Esophagus squamous epithelium (tissue), 4 donors: ENCODE measurements at regions not wholly inside any gene's neighbourhood (a gene's known extent, or its start where the extent isn't known, plus 50 kb on each side); places are given as distances from the start of the nearest gene placed in this dataset.

Experiments used
- POLR2A ChIP-seq, 4 donors: fragments of 450-650 bp; IDR thresholded peaks; one replicate each; pipeline ENCODE4 v1.6.1; 2017; ENCODE audit warnings: antibody characterized with exemption in 4 of 4, mild to moderate bottlenecking in 4 of 4, moderate library complexity in 3 of 4
- TF ChIP-seq, protein P1 (sequence below), 6 experiments: fragments of 450-650 bp in 4 of 6; fragments of 200-600 bp in 2 of 6; sonication (generic) in 2 of 6; IDR thresholded peaks; one replicate each; pipeline ENCODE4 v1.5.1; 2016 to 2019; ENCODE audit warnings: antibody characterized with exemption in 6 of 6, mild to moderate bottlenecking in 4 of 6, moderate library complexity in 4 of 6

DNA sequence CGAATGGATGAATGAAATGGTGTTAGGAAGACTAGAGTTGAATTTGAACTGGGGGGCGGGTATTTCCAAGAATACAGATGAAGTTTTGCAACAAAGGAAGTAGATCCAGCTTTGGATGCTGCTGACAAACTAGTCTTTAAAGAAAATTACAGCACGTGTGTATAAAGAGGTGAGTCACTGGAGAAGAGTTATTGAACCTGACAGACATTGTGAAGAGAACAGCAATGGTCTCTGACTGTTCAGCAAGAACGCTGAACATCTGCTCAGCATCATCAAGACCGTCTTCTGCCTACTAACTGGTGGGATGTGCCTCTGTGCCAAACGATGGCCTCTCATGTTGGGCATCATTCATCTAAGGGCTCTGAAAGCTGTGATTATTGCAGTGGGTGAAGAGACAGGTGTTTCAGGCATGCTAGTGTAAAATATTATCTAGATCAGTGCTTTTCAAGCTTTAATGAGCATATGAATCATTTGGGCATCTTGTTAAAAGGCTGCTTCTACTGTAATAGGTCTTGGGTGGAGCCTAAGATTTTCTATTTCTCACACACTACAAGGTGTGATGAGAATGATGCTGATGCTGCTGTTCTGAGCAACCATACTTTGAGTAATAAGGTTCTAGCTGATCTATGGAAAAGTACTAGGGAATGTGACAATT is 291.3 kb downstream of the PTEN start:
- TF ChIP-seq, protein P1, sequence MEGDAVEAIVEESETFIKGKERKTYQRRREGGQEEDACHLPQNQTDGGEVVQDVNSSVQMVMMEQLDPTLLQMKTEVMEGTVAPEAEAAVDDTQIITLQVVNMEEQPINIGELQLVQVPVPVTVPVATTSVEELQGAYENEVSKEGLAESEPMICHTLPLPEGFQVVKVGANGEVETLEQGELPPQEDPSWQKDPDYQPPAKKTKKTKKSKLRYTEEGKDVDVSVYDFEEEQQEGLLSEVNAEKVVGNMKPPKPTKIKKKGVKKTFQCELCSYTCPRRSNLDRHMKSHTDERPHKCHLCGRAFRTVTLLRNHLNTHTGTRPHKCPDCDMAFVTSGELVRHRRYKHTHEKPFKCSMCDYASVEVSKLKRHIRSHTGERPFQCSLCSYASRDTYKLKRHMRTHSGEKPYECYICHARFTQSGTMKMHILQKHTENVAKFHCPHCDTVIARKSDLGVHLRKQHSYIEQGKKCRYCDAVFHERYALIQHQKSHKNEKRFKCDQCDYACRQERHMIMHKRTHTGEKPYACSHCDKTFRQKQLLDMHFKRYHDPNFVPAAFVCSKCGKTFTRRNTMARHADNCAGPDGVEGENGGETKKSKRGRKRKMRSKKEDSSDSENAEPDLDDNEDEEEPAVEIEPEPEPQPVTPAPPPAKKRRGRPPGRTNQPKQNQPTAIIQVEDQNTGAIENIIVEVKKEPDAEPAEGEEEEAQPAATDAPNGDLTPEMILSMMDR (IDR thresholded peaks at IDR 0.05) = no peak
- TF ChIP-seq POLR2A (IDR thresholded peaks at IDR 0.05) = no peak
